GM12878 (cell line): ENCODE measurements at regions not wholly inside any gene's neighbourhood (a gene's known extent, or its start where the extent isn't known, plus 50 kb on each side); places are given as distances from the start of the nearest gene placed in this dataset.

Experiments
- ATAC-seq: fragments of 200-7000 bp; cut with Tn5 transposase; 3 replicates; pipeline ENCODE4 v1.9.1; 2020; ENCODE audit warnings: mild to moderate bottlenecking, moderate library complexity
- BruUV-seq: library from RNA; stranded (reverse); fragments of 400-500 nt; replicated peaks from 2 replicates; lab custom pipeline; 2021; lab: Mats Ljungman, UMichigan
- CTCF ChIA-PET: fragments of 300-600 bp; sonication (Branson Sonifier 250); formaldehyde crosslinking; extraction: SDS; loops from one replicate; lab custom pipeline; 2021; ENCODE audit warnings: inconsistent platforms; lab: Yijun Ruan, JAX
- POLR2A ChIA-PET: fragments of 350-600 bp; formaldehyde crosslinking; extraction: SDS; loops from one replicate; lab custom pipeline; 2021; ENCODE audit warnings: inconsistent platforms; lab: Charles Lee
- RAD21 ChIA-PET: fragments of 300-600 bp; sonication (Branson Sonifier 250); formaldehyde crosslinking; loops from one replicate; lab custom pipeline; 2023; ENCODE audit warnings: antibody characterized with exemption; ENCODE audit not compliant: unreplicated experiment; lab: Charles Lee
- SMC1A ChIA-PET: fragments of 300-600 bp; sonication (Branson Sonifier 250); formaldehyde crosslinking; loops from one replicate; lab custom pipeline; 2023; ENCODE audit not compliant: unreplicated experiment, uncharacterized antibody; lab: Charles Lee
- DNase-seq: peaks from one replicate; pipeline ENCODE4 v3.0.0-alpha.2; 2011; ENCODE audit warnings: low read depth, low spot score
- FAIRE-seq: peaks from 3 replicates; lab custom pipeline; 2011; peaks lifted over from hg19 to GRCh38; lab: Jason Lieb, UNC
- H2AFZ ChIP-seq: 2 replicates; pipeline ENCODE4 v1.6.0; 2011; ENCODE audit warnings: low read depth, low read length, control low read depth; ENCODE audit not compliant: control insufficient read depth
- H3K27ac ChIP-seq: 2 replicates; pipeline ENCODE4 v1.5.1; 2011; ENCODE audit warnings: control low read depth; ENCODE audit not compliant: control insufficient read depth, insufficient read depth
- H3K27me3 ChIP-seq, 2 experiments: replicated peaks in 1 of 2; 2 replicates each; pipeline versions ENCODE4 v1.6.0 to v1.6.1; 2011; ENCODE audit warnings: low read length in 1 of 2; ENCODE audit not compliant: control insufficient read depth in 2 of 2, insufficient read depth in 2 of 2
- H3K36me3 ChIP-seq, 2 experiments: 2 replicates each; pipeline ENCODE4 v1.5.1; 2011; ENCODE audit warnings: low read length in 1 of 2; ENCODE audit not compliant: control insufficient read depth in 2 of 2, insufficient read depth in 2 of 2
- H3K4me1 ChIP-seq: 2 replicates; pipeline ENCODE4 v1.6.1; 2011; ENCODE audit warnings: mild to moderate bottlenecking, low read length, moderate library complexity, mixed read lengths; ENCODE audit not compliant: control insufficient read depth, insufficient read depth
- H3K4me2 ChIP-seq: 2 replicates; pipeline ENCODE4 v1.6.0; 2011; ENCODE audit warnings: control low read depth; ENCODE audit not compliant: control insufficient read depth, insufficient read depth
- H3K4me3 ChIP-seq: fragments of 200-600 bp; sonication (generic); 2 replicates; pipeline ENCODE4 v1.5.1; 2016
- H3K79me2 ChIP-seq: 2 replicates; pipeline ENCODE4 v1.6.0; 2011; ENCODE audit warnings: low read length; ENCODE audit not compliant: control insufficient read depth, insufficient read depth
- H3K9ac ChIP-seq: 2 replicates; pipeline ENCODE4 v1.8.0; 2011; ENCODE audit warnings: low read length, control low read depth, mixed read lengths; ENCODE audit not compliant: control insufficient read depth, insufficient read depth
- H3K9me3 ChIP-seq: replicated peaks from 3 replicates; pipeline ENCODE4 v1.5.1; 2011; ENCODE audit warnings: mild to moderate bottlenecking, low read length; ENCODE audit not compliant: control insufficient read depth, insufficient read depth
- H4K20me1 ChIP-seq: 2 replicates; pipeline ENCODE4 v1.6.0; 2011; ENCODE audit not compliant: control insufficient read depth, insufficient read depth
- EP300 ChIP-seq, 2 experiments: fragments of 150-350 bp in 1 of 2; IDR thresholded peaks; 2 replicates each; pipeline ENCODE4 v1.6.1; 2011 to 2012; ENCODE audit warnings: low read depth in 2 of 2, low read length in 2 of 2, borderline replicate concordance in 1 of 2, improper control_type of control experiment in 1 of 2, inconsistent platforms in 1 of 2; ENCODE audit not compliant: control insufficient read depth in 1 of 2
- KAT2A ChIP-seq: conservative IDR thresholded peaks from 2 replicates; pipeline ENCODE4 v1.6.1; 2011; ENCODE audit warnings: low read depth, low read length; ENCODE audit not compliant: control insufficient read depth
- MLLT1 ChIP-seq: fragments of 450-650 bp; IDR thresholded peaks from 2 replicates; pipeline ENCODE4 v1.6.1; 2016; ENCODE audit warnings: mild to moderate bottlenecking
- MYC ChIP-seq: IDR thresholded peaks from 2 replicates; pipeline ENCODE4 v1.6.1; 2011; ENCODE audit warnings: mild to moderate bottlenecking, low read length, moderate library complexity, inconsistent platforms; ENCODE audit not compliant: insufficient read depth, insufficient replicate concordance, insufficient read length, severe bottlenecking
- NFIC ChIP-seq: IDR thresholded peaks from 2 replicates; pipeline ENCODE4 v1.6.1; 2012; ENCODE audit warnings: low read depth, mild to moderate bottlenecking, inconsistent platforms, low read length, moderate library complexity
- NR2C1 ChIP-seq: fragments of 450-650 bp; IDR thresholded peaks from 2 replicates; pipeline ENCODE4 v1.6.1; 2017; ENCODE audit warnings: antibody characterized with exemption, mild to moderate bottlenecking, moderate library complexity
- NRF1 ChIP-seq: conservative IDR thresholded peaks from 2 replicates; pipeline ENCODE4 v1.6.1; 2011; ENCODE audit warnings: mild to moderate bottlenecking, low read depth, low read length, improper control_type of control experiment
- RELB ChIP-seq: fragments of 450-650 bp; IDR thresholded peaks from 2 replicates; pipeline ENCODE4 v1.6.1; 2017; ENCODE audit warnings: low read depth, mild to moderate bottlenecking, moderate library complexity
- STAT3 ChIP-seq: IDR thresholded peaks from 2 replicates; pipeline ENCODE4 v1.6.1; 2011; ENCODE audit warnings: low read depth, low read length, improper control_type of control experiment
- SUPT20H ChIP-seq: IDR thresholded peaks from 2 replicates; pipeline ENCODE4 v1.6.1; 2011; ENCODE audit warnings: low read depth, mild to moderate bottlenecking, low read length, moderate library complexity, borderline replicate concordance; ENCODE audit not compliant: control insufficient read depth
- TAF1 ChIP-seq: IDR thresholded peaks from 2 replicates; pipeline ENCODE4 v1.6.1; 2011; ENCODE audit warnings: mild to moderate bottlenecking, low read depth, low read length, borderline replicate concordance
- ZNF274 ChIP-seq: IDR thresholded peaks from one replicate; pipeline ENCODE4 v1.8.0; 2011; ENCODE audit not compliant: insufficient read length, insufficient read depth
- WGBS: methylation state at CpG from one replicate; pipeline ENCODE4 v1.1.6; 2016; ENCODE audit warnings: low lambda C conversion rate; ENCODE audit not compliant: insufficient replicate concordance, insufficient coverage; ENCODE audit errors: missing lambda C conversion rate; 5-methylcytosine and 5-hydroxymethylcytosine counted together
- in situ Hi-C: fragments of 300-500 bp; cut with MboI; formaldehyde crosslinking; loops from 9 replicates; pipeline ENCODE4 v1.14.3; 2018; ENCODE audit warnings: mixed read lengths
- intact Hi-C: fragments of 100-400 bp; cut with micrococcal nuclease; formaldehyde crosslinking; loops from one replicate; pipeline ENCODE4 v1.14.2; 2022; ENCODE audit not compliant: unreplicated experiment

- CTCF ChIA-PET: no interaction called here
- Histone ChIP-seq H3K4me2 (no peak overlapping the region), H3K27ac (no peak overlapping the region), H3K4me3 (no peak overlapping the region), H3K79me2 (no peaks in the 10 kb centered on the region), H2AFZ (no peak overlapping the region), H3K4me1 (no peaks in the 10 kb centered on the region), H3K9ac (no peak overlapping the region), H3K9me3 (no peaks in the 10 kb centered on the region), H4K20me1 (no peaks in the 10 kb centered on the region), H3K27me3 (no peaks in the 10 kb centered on the region), H3K36me3 (no peaks in the 10 kb centered on the region)
- in situ Hi-C loops (no loop called here), intact Hi-C loops (no loop called here)
- POLR2A ChIA-PET: no interaction called here
- TF ChIP-seq ZNF274 (no peak), EP300 (IDR thresholded peaks at IDR 0.05; ENCODE audit: borderline replicate concordance in 1 of 2, control insufficient read depth in 1 of 2, low read depth in 2 of 2, low read length in 2 of 2) (no peak), NFIC (no peak), NR2C1 (no peak), KAT2A (no peak), NRF1 (no peak), SUPT20H (no peak), STAT3 (no peak), MLLT1 (no peak), MYC (no peak), RELB (no peak), TAF1 (no peak)
- BruUV-seq: no TSS peak
- FAIRE-seq: no peak
- RAD21 ChIA-PET: no interaction called here
- 0% methylated on average over 1 of the region's 1 CpG for WGBS
- no peak for DNase-seq
- SMC1A ChIA-PET: no interaction called here
- ATAC-seq: no peak
Measured at GRCh38 chr2:153057743-153058142, 339.3 kb downstream of the ARL6IP6 start.
